IMR-90 (cell line): ENCODE measurements at regions not wholly inside any gene's neighbourhood (a gene's known extent, or its start where the extent isn't known, plus 50 kb on each side); places are given as distances from the start of the nearest gene placed in this dataset.

Experiments
- ATAC-seq: fragments of 200-7000 bp; cut with Tn5 transposase; 2 replicates; pipeline ENCODE4 v1.9.1; 2020; ENCODE audit warnings: low read depth, mild to moderate bottlenecking, moderate library complexity
- BruUV-seq: library from RNA; stranded (reverse); fragments of 400-500 nt; replicated peaks from 2 replicates; lab custom pipeline; 2021; lab: Mats Ljungman, UMichigan
- CTCF ChIA-PET: fragments of 300-600 bp; formaldehyde crosslinking; extraction: SDS; loops from one replicate; lab custom pipeline; 2021; ENCODE audit warnings: antibody characterized with exemption; lab: Yijun Ruan, JAX
- POLR2A ChIA-PET: fragments of 300-600 bp; sonication (Branson Sonifier 250); formaldehyde crosslinking; loops from one replicate; lab custom pipeline; 2022; ENCODE audit warnings: antibody characterized with exemption; ENCODE audit not compliant: unreplicated experiment; lab: Charles Lee
- DNase-seq: peaks from one replicate; pipeline ENCODE4 v3.0.0; 2013
- H2AFZ ChIP-seq: replicated peaks from 2 replicates; pipeline ENCODE3; 2013; ENCODE audit warnings: low read length, mild to moderate bottlenecking; ENCODE audit not compliant: poor library complexity
- H2AK5ac ChIP-seq: 2 replicates; pipeline ENCODE4 v1.6.1; 2013; ENCODE audit warnings: low read depth, low read length, inconsistent platforms
- H2AK9ac ChIP-seq: replicated peaks from 2 replicates; pipeline ENCODE3; 2013; ENCODE audit warnings: mild to moderate bottlenecking, low read depth, low read length, moderate library complexity; ENCODE audit not compliant: poor library complexity
- H2BK120ac ChIP-seq: 2 replicates; pipeline ENCODE4 v1.6.1; 2013; ENCODE audit warnings: low read depth, low read length, inconsistent platforms
- H2BK15ac ChIP-seq: 3 replicates; pipeline ENCODE4 v1.6.1; 2013; ENCODE audit warnings: low read depth, low read length, inconsistent platforms
- H2BK20ac ChIP-seq: 2 replicates; pipeline ENCODE4 v1.6.1; 2013; ENCODE audit warnings: low read depth, mild to moderate bottlenecking, inconsistent platforms, low read length, moderate library complexity
- H2BK5ac ChIP-seq: 2 replicates; pipeline ENCODE4 v1.6.1; 2013; ENCODE audit warnings: mild to moderate bottlenecking, low read depth, low read length, inconsistent platforms; ENCODE audit not compliant: poor library complexity, severe bottlenecking
- H3K14ac ChIP-seq: replicated peaks from 2 replicates; pipeline ENCODE4 v1.6.1; 2013; ENCODE audit warnings: low read depth, low read length, inconsistent platforms
- H3K18ac ChIP-seq: 2 replicates; pipeline ENCODE4 v1.6.1; 2013; ENCODE audit warnings: low read depth, low read length, control low read depth
- H3K23ac ChIP-seq: 2 replicates; pipeline ENCODE4 v1.6.1; 2013; ENCODE audit warnings: low read depth, low read length, inconsistent platforms
- H3K27ac ChIP-seq: 2 replicates; pipeline ENCODE4 v1.5.1; 2013; ENCODE audit warnings: mild to moderate bottlenecking, control low read depth, low read length; ENCODE audit not compliant: insufficient read depth
- H3K27me3 ChIP-seq: 2 replicates; pipeline ENCODE4 v1.6.1; 2013; ENCODE audit warnings: low read length; ENCODE audit not compliant: control insufficient read depth, insufficient read depth
- H3K36me3 ChIP-seq: 2 replicates; pipeline ENCODE4 v1.6.1; 2013; ENCODE audit warnings: low read length, mixed read lengths; ENCODE audit not compliant: control insufficient read depth, insufficient read depth
- H3K4ac ChIP-seq: 2 replicates; pipeline ENCODE4 v1.6.1; 2013; ENCODE audit warnings: low read depth, low read length, inconsistent platforms
- H3K4me1 ChIP-seq: 2 replicates; pipeline ENCODE4 v1.6.1; 2013; ENCODE audit warnings: low read length, mixed read lengths; ENCODE audit not compliant: control insufficient read depth, insufficient read depth
- H3K4me2 ChIP-seq: 2 replicates; pipeline ENCODE4 v1.6.1; 2013; ENCODE audit warnings: low read depth, mild to moderate bottlenecking, control low read depth, low read length, moderate library complexity
- H3K4me3 ChIP-seq: 2 replicates; pipeline ENCODE4 v1.5.1; 2013; ENCODE audit warnings: low read depth, mild to moderate bottlenecking, control low read depth, low read length, moderate library complexity; ENCODE audit not compliant: insufficient read depth
- H3K56ac ChIP-seq: 2 replicates; pipeline ENCODE4 v1.6.1; 2013; ENCODE audit warnings: low read length, inconsistent platforms; ENCODE audit not compliant: insufficient read depth; ENCODE audit errors: extremely low read depth
- H3K79me1 ChIP-seq, 2 experiments: 2 replicates each; pipeline ENCODE4 v1.6.1; 2013; ENCODE audit warnings: low read length in 2 of 2, inconsistent platforms in 1 of 2, low read depth in 1 of 2
- H3K9ac ChIP-seq: 2 replicates; pipeline ENCODE4 v1.6.1; 2013; ENCODE audit warnings: low read depth, low read length, control low read depth
- H3K9me1 ChIP-seq: 2 replicates; pipeline ENCODE4 v1.6.1; 2013; ENCODE audit warnings: low read length, inconsistent platforms; ENCODE audit not compliant: insufficient read depth
- H3K9me3 ChIP-seq: 2 replicates; pipeline ENCODE4 v1.6.1; 2013; ENCODE audit warnings: low read length; ENCODE audit not compliant: control insufficient read depth, insufficient read depth
- H4K20me1 ChIP-seq: 2 replicates; pipeline ENCODE4 v1.6.1; 2013; ENCODE audit warnings: low read length, inconsistent platforms; ENCODE audit not compliant: insufficient read depth
- H4K5ac ChIP-seq: 2 replicates; pipeline ENCODE4 v1.6.1; 2013; ENCODE audit warnings: mild to moderate bottlenecking, low read depth, low read length, control low read depth
- H4K8ac ChIP-seq, 2 experiments: 2 replicates each; pipeline ENCODE4 v1.6.1; 2013; ENCODE audit warnings: low read depth in 2 of 2, low read length in 2 of 2, control low read depth in 1 of 2, inconsistent platforms in 1 of 2
- H4K91ac ChIP-seq: 2 replicates; pipeline ENCODE4 v1.6.1; 2013; ENCODE audit warnings: low read depth, low read length, inconsistent platforms; ENCODE audit not compliant: insufficient read depth
- BHLHE40 ChIP-seq: fragments of 150-350 bp; IDR thresholded peaks from 2 replicates; pipeline ENCODE4 v1.6.1; 2016; ENCODE audit warnings: mild to moderate bottlenecking, low read depth, low read length
- CEBPB ChIP-seq: IDR thresholded peaks from 2 replicates; pipeline ENCODE4 v1.6.1; 2012; ENCODE audit warnings: low read depth, low read length, improper control_type of control experiment
- CHD1 ChIP-seq: IDR thresholded peaks from 2 replicates; pipeline ENCODE4 v1.6.1; 2012; ENCODE audit warnings: low read depth, low read length, improper control_type of control experiment
- CTCF ChIP-seq: conservative IDR thresholded peaks from 2 replicates; pipeline ENCODE4 v1.5.1; 2012; ENCODE audit warnings: mild to moderate bottlenecking, low read depth, low read length, improper control_type of control experiment
- ELK1 ChIP-seq: fragments of 150-350 bp; IDR thresholded peaks from 2 replicates; pipeline ENCODE4 v1.6.1; 2016; ENCODE audit warnings: low read depth, mild to moderate bottlenecking, low read length, moderate library complexity, borderline replicate concordance
- FOS ChIP-seq: fragments of 150-350 bp; IDR thresholded peaks from 2 replicates; pipeline ENCODE4 v1.6.1; 2016; ENCODE audit warnings: low read depth, low read length
- MAFK ChIP-seq: IDR thresholded peaks from 2 replicates; pipeline ENCODE4 v1.6.1; 2012; ENCODE audit warnings: low read depth, low read length, improper control_type of control experiment
- MAZ ChIP-seq: IDR thresholded peaks from 2 replicates; pipeline ENCODE4 v1.6.1; 2012; ENCODE audit warnings: low read depth, mild to moderate bottlenecking, low read length, improper control_type of control experiment, moderate library complexity, borderline replicate concordance
- MXI1 ChIP-seq: IDR thresholded peaks from 2 replicates; pipeline ENCODE4 v1.6.1; 2012; ENCODE audit warnings: low read depth, mild to moderate bottlenecking, low read length, moderate library complexity, borderline replicate concordance
- NFE2L2 ChIP-seq: fragments of 150-350 bp; IDR thresholded peaks from 2 replicates; pipeline ENCODE4 v1.6.1; 2016; ENCODE audit warnings: low read depth, mild to moderate bottlenecking, low read length
- POLR2A ChIP-seq: IDR thresholded peaks from 2 replicates; pipeline ENCODE4 v1.6.1; 2012; ENCODE audit warnings: mild to moderate bottlenecking, low read depth, low read length
- RAD21 ChIP-seq: IDR thresholded peaks from 2 replicates; pipeline ENCODE4 v1.6.1; 2012; ENCODE audit warnings: low read length, improper control_type of control experiment
- RCOR1 ChIP-seq: IDR thresholded peaks from 2 replicates; pipeline ENCODE4 v1.6.1; 2012; ENCODE audit warnings: mild to moderate bottlenecking, low read length, improper control_type of control experiment; ENCODE audit not compliant: insufficient replicate concordance
- RFX5 ChIP-seq: IDR thresholded peaks from 2 replicates; pipeline ENCODE4 v1.8.0; 2012; ENCODE audit warnings: low read depth, mild to moderate bottlenecking, low read length, moderate library complexity
- SMC3 ChIP-seq: fragments of 150-350 bp; IDR thresholded peaks from 2 replicates; pipeline ENCODE4 v1.6.1; 2016; ENCODE audit warnings: low read depth, mild to moderate bottlenecking, antibody characterized with exemption, low read length, moderate library complexity
- USF2 ChIP-seq: fragments of 150-350 bp; IDR thresholded peaks from 2 replicates; pipeline ENCODE4 v1.6.1; 2017; ENCODE audit warnings: mild to moderate bottlenecking, antibody characterized with exemption, low read length, low read depth
- WGBS, 2 experiments: methylation state at CpG; one replicate each; pipeline versions ENCODE4 v1.1.5 to v1.1.7; 2013; ENCODE audit warnings: missing lambda C conversion rate in 2 of 2; ENCODE audit not compliant: insufficient read length in 1 of 2; ENCODE audit errors: extremely low coverage in 2 of 2; 5-methylcytosine and 5-hydroxymethylcytosine counted together
- dilution Hi-C: fragments of 300-500 bp; cut with HindIII; formaldehyde crosslinking; loops from one replicate; pipeline ENCODE4 v1.14.3; 2018; ENCODE audit warnings: low sequenced_read_pairs; ENCODE audit not compliant: unreplicated experiment
- in situ Hi-C: fragments of 300-500 bp; cut with MboI; formaldehyde crosslinking; loops from 3 replicates; pipeline ENCODE4 v1.14.3; 2019; ENCODE audit warnings: low sequenced_read_pairs, inconsistent platforms, mixed read lengths
- intact Hi-C: fragments of 100-400 bp; cut with micrococcal nuclease; formaldehyde crosslinking; loops from 2 replicates; pipeline ENCODE4 v1.10.0; 2022

GRCh38 chr18:39701839-39702238, 2136.2 kb upstream of the CELF4 start:
- H3K36me3 ChIP-seq: no peaks in the 10 kb centered on the region
- H3K9ac ChIP-seq: no peak overlapping the region
- no peak overlapping the region for H3K4ac ChIP-seq
- H3K9me3 ChIP-seq: no peaks in the 10 kb centered on the region
- TF ChIP-seq RAD21 (no peak), SMC3 (no peak), ELK1 (no peak), NFE2L2 (no peak), MAFK (no peak), MAZ (no peak), FOS (no peak), USF2 (no peak), CTCF (no peak), RFX5 (no peak), RCOR1 (no peak), MXI1 (no peak), POLR2A (no peak), BHLHE40 (no peak), CEBPB (no peak), CHD1 (no peak)
- no peak overlapping the region for H2AFZ ChIP-seq
- no peak overlapping the region for H2BK5ac ChIP-seq
- no peaks in the 10 kb centered on the region for H3K9me1 ChIP-seq
- no peak overlapping the region for H2BK120ac ChIP-seq
- H3K4me2 ChIP-seq: no peak overlapping the region
- ChIA-PET POLR2A (no interaction called here), CTCF (no interaction called here)
- no peak overlapping the region for H4K5ac ChIP-seq
- in situ Hi-C loops: no loop called here
- intact Hi-C loops: no loop called here
- no peaks in the 10 kb centered on the region for H4K20me1 ChIP-seq
- no peak overlapping the region for H2BK20ac ChIP-seq
- 0 out of 4 replicates have a peak, but pooled peaks cover 0 to 5% of the 10 kb centered on the region in 2 experiments for H3K79me1 ChIP-seq
- H3K14ac ChIP-seq: no peak overlapping the region
- no peaks in the 10 kb centered on the region for H3K4me1 ChIP-seq
- WGBS, 2 experiments: no CpG with 5 or more reads among the region's 2 CpGs
- BruUV-seq: no TSS peak
- H3K23ac ChIP-seq: no peak overlapping the region
- H3K27me3 ChIP-seq: no peaks in the 10 kb centered on the region
- no peak overlapping the region for H3K27ac ChIP-seq
- H2AK9ac ChIP-seq: no peak overlapping the region
- peak; percentile 53 for DNase-seq
- no peak overlapping the region for H2BK15ac ChIP-seq
- no peak overlapping the region for H3K18ac ChIP-seq
- dilution Hi-C loops: no loop called here
- no peak overlapping the region for H3K4me3 ChIP-seq
- H2AK5ac ChIP-seq: no peak overlapping the region
- H3K56ac ChIP-seq: no peak overlapping the region
- no peak for ATAC-seq
- no peak overlapping the region for H4K91ac ChIP-seq
- H4K8ac ChIP-seq: no peak overlapping the region
